ENCODE measurements at regions not wholly inside any gene's neighbourhood (a gene's known extent, or its start where the extent isn't known, plus 50 kb on each side); places are given as distances from the start of the nearest gene placed in this dataset.

GRCh38 chr22:35488513-35488912 lies 52.1 kb upstream of the RASD2 start (continued):
- TF ChIP-seq ATF2 (CRISPR knock-in tag; IDR thresholded peaks at IDR 0.05; ENCODE audit: borderline replicate concordance, low read depth) (no peak), ZNF396 (CRISPR knock-in tag; IDR thresholded peaks at IDR 0.05; ENCODE audit: borderline replicate concordance) (no peak), ZNF121 (CRISPR knock-in tag; IDR thresholded peaks at IDR 0.05) (no peak), FOXP1 (CRISPR knock-in tag; IDR thresholded peaks at IDR 0.05; ENCODE audit: borderline replicate concordance) (no peak)

DNA sequence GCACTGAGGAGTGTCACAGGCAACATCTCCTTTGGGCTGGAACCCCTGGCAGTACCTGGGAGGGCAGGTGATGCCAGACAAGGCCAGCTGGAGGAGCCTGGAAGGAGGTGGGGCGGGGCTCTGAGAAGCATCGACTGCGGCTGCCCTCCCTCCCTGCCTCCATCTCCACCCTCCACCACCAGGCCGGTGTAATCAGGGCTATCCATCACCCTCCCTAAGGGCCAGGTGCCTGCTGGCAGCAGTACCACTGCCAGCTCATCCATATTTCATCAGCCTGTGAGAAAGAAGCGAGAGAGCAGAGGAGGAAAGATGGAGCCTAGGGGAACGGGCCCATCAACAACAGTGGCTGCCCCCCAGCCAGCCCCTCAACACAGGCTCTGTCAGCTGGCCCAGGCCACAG lies 51.4 kb upstream of the RASD2 start:
- H3K9me3 Mint-ChIP-seq, result 0 out of 2 replicates have a peak, but pooled peaks cover 8% of the 10 kb centered on the region
- no peaks in the 10 kb centered on the region for H3K36me3 Mint-ChIP-seq
- no peak overlapping the region for H3K27ac Mint-ChIP-seq
- ChIA-PET CTCF (no interaction called here), POLR2A (no interaction called here)
- H3K4me3 Mint-ChIP-seq, result no peak overlapping the region
- H3K4me1 Mint-ChIP-seq, result no peaks in the 10 kb centered on the region
- H3K27me3 Mint-ChIP-seq (ENCODE audit: low read depth), result peaks cover 59% of the 10 kb centered on the region
- ATAC-seq (no peak; the same call in 1 of the 2 replicates), DNase-seq (ENCODE audit: low spot score) (no peak)
- TF ChIP-seq ZNF317 (CRISPR knock-in tag; IDR thresholded peaks at IDR 0.05; ENCODE audit: borderline replicate concordance, low read depth) (no peak), GTF2I (CRISPR knock-in tag; conservative IDR thresholded peaks at IDR 0.05) (no peak), ETV6 (CRISPR knock-in tag; IDR thresholded peaks at IDR 0.05) (no peak), ATF3 (CRISPR knock-in tag; conservative IDR thresholded peaks at IDR 0.05) (no peak), FOXJ3 (CRISPR knock-in tag; IDR thresholded peaks at IDR 0.05; ENCODE audit: borderline replicate concordance) (no peak), ZNF512 (CRISPR knock-in tag; IDR thresholded peaks at IDR 0.05; ENCODE audit: borderline replicate concordance) (no peak), ZNF671 (CRISPR knock-in tag; IDR thresholded peaks at IDR 0.05) (no peak), ATF1 (CRISPR knock-in tag; IDR thresholded peaks at IDR 0.05) (no peak), ZNF138 (CRISPR knock-in tag; conservative IDR thresholded peaks at IDR 0.05) (no peak), ZNF232 (CRISPR knock-in tag; IDR thresholded peaks at IDR 0.05) (no peak), RORB (CRISPR knock-in tag; IDR thresholded peaks at IDR 0.05) (no peak), ZNF121 (CRISPR knock-in tag; IDR thresholded peaks at IDR 0.05) (no peak), NFATC4 (CRISPR knock-in tag; IDR thresholded peaks at IDR 0.05) (no peak), GABPB1 (CRISPR knock-in tag; IDR thresholded peaks at IDR 0.05) (no peak)
- TF ChIP-seq, protein P1, sequence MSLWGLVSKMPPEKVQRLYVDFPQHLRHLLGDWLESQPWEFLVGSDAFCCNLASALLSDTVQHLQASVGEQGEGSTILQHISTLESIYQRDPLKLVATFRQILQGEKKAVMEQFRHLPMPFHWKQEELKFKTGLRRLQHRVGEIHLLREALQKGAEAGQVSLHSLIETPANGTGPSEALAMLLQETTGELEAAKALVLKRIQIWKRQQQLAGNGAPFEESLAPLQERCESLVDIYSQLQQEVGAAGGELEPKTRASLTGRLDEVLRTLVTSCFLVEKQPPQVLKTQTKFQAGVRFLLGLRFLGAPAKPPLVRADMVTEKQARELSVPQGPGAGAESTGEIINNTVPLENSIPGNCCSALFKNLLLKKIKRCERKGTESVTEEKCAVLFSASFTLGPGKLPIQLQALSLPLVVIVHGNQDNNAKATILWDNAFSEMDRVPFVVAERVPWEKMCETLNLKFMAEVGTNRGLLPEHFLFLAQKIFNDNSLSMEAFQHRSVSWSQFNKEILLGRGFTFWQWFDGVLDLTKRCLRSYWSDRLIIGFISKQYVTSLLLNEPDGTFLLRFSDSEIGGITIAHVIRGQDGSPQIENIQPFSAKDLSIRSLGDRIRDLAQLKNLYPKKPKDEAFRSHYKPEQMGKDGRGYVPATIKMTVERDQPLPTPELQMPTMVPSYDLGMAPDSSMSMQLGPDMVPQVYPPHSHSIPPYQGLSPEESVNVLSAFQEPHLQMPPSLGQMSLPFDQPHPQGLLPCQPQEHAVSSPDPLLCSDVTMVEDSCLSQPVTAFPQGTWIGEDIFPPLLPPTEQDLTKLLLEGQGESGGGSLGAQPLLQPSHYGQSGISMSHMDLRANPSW (CRISPR knock-in tag; conservative IDR thresholded peaks at IDR 0.05; ENCODE audit: low read depth), result no peak
- TF ChIP-seq, protein P2, sequence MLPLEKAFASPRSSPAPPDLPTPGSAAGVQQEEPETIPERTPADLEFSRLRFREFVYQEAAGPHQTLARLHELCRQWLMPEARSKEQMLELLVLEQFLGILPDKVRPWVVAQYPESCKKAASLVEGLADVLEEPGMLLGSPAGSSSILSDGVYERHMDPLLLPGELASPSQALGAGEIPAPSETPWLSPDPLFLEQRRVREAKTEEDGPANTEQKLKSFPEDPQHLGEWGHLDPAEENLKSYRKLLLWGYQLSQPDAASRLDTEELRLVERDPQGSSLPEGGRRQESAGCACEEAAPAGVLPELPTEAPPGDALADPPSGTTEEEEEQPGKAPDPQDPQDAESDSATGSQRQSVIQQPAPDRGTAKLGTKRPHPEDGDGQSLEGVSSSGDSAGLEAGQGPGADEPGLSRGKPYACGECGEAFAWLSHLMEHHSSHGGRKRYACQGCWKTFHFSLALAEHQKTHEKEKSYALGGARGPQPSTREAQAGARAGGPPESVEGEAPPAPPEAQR (CRISPR knock-in tag; IDR thresholded peaks at IDR 0.05), result no peak
- TF ChIP-seq, protein P3, sequence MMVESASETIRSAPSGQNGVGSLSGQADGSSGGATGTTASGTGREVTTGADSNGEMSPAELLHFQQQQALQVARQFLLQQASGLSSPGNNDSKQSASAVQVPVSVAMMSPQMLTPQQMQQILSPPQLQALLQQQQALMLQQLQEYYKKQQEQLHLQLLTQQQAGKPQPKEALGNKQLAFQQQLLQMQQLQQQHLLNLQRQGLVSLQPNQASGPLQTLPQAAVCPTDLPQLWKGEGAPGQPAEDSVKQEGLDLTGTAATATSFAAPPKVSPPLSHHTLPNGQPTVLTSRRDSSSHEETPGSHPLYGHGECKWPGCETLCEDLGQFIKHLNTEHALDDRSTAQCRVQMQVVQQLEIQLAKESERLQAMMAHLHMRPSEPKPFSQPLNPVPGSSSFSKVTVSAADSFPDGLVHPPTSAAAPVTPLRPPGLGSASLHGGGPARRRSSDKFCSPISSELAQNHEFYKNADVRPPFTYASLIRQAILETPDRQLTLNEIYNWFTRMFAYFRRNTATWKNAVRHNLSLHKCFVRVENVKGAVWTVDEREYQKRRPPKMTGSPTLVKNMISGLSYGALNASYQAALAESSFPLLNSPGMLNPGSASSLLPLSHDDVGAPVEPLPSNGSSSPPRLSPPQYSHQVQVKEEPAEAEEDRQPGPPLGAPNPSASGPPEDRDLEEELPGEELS (CRISPR knock-in tag; IDR thresholded peaks at IDR 0.05), result no peak
- TF ChIP-seq, protein P4, sequence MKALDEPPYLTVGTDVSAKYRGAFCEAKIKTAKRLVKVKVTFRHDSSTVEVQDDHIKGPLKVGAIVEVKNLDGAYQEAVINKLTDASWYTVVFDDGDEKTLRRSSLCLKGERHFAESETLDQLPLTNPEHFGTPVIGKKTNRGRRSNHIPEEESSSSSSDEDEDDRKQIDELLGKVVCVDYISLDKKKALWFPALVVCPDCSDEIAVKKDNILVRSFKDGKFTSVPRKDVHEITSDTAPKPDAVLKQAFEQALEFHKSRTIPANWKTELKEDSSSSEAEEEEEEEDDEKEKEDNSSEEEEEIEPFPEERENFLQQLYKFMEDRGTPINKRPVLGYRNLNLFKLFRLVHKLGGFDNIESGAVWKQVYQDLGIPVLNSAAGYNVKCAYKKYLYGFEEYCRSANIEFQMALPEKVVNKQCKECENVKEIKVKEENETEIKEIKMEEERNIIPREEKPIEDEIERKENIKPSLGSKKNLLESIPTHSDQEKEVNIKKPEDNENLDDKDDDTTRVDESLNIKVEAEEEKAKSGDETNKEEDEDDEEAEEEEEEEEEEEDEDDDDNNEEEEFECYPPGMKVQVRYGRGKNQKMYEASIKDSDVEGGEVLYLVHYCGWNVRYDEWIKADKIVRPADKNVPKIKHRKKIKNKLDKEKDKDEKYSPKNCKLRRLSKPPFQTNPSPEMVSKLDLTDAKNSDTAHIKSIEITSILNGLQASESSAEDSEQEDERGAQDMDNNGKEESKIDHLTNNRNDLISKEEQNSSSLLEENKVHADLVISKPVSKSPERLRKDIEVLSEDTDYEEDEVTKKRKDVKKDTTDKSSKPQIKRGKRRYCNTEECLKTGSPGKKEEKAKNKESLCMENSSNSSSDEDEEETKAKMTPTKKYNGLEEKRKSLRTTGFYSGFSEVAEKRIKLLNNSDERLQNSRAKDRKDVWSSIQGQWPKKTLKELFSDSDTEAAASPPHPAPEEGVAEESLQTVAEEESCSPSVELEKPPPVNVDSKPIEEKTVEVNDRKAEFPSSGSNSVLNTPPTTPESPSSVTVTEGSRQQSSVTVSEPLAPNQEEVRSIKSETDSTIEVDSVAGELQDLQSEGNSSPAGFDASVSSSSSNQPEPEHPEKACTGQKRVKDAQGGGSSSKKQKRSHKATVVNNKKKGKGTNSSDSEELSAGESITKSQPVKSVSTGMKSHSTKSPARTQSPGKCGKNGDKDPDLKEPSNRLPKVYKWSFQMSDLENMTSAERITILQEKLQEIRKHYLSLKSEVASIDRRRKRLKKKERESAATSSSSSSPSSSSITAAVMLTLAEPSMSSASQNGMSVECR (CRISPR knock-in tag; IDR thresholded peaks at IDR 0.05; ENCODE audit: borderline replicate concordance), result no peak

All from WTC11 (cell line).